Gastrocnemius medialis (tissue), 4 donors: ENCODE measurements at regions not wholly inside any gene's neighbourhood (a gene's known extent, or its start where the extent isn't known, plus 50 kb on each side); places are given as distances from the start of the nearest gene placed in this dataset.

Source experiments
- ATAC-seq, 2 donors: fragments of 150-250 bp; one replicate each; pipeline ENCODE4 v1.9.1; 2016
- DNase-seq, 2 donors: peaks; one replicate each; pipeline ENCODE4 v3.0.0-alpha.2; 2019
- H3K27ac ChIP-seq, 4 donors: fragments of 200-600 bp; sonication (generic); 1 replicate in 1 of 4; 2 replicates in 3 of 4; pipeline ENCODE4 v1.5.1; 2016 to 2018; ENCODE audit warnings: mild to moderate bottlenecking in 2 of 4, moderate library complexity in 1 of 4
- H3K27me3 ChIP-seq, 3 donors: fragments of 200-600 bp; sonication (generic) in 2 of 3; 1 replicate in 1 of 3; 2 replicates in 2 of 3; pipeline versions ENCODE4 v1.5.1 to v1.6.0; 2016 to 2019; ENCODE audit warnings: mild to moderate bottlenecking in 1 of 3, moderate library complexity in 1 of 3
- H3K36me3 ChIP-seq, 2 donors: fragments of 200-600 bp; sonication (generic) in 1 of 2; one replicate each; pipeline ENCODE4 v1.5.1; 2017 to 2018
- H3K4me1 ChIP-seq, 2 donors: fragments of 200-600 bp; sonication (generic) in 1 of 2; one replicate each; pipeline ENCODE4 v1.5.1; 2016 to 2017; ENCODE audit warnings: mild to moderate bottlenecking in 2 of 2
- H3K4me3 ChIP-seq, 4 donors: fragments of 200-600 bp; sonication (generic) in 3 of 4; 1 replicate in 1 of 4; 2 replicates in 3 of 4; pipeline ENCODE4 v1.5.1; 2016 to 2019; ENCODE audit warnings: mild to moderate bottlenecking in 2 of 4
- H3K9me3 ChIP-seq, 3 donors: fragments of 200-600 bp; sonication (generic) in 2 of 3; 1 replicate in 1 of 3; 2 replicates in 2 of 3; pipeline ENCODE4 v1.5.1; 2016 to 2019
- POLR2A ChIP-seq, 2 donors: fragments of 450-650 bp; IDR thresholded peaks; one replicate each; pipeline ENCODE4 v1.6.1; 2017; ENCODE audit warnings: antibody characterized with exemption in 2 of 2, mild to moderate bottlenecking in 2 of 2, moderate library complexity in 2 of 2
- in situ Hi-C, 4 donors: fragments of 200-750 bp; cut with MboI; loops; one replicate each; pipeline versions ENCODE4 v1.15.0 to v1.8.0; 2017; ENCODE audit warnings: low sequenced_read_pairs in 4 of 4
- intact Hi-C: fragments of 100-400 bp; cut with DNase I; formaldehyde crosslinking; loops from one replicate; pipeline ENCODE4 v1.15.1; 2023; ENCODE audit warnings: low total_unique reads
- TF ChIP-seq, protein P1 (sequence below), 5 experiments: fragments of 450-650 bp in 3 of 5; fragments of 200-600 bp in 2 of 5; sonication (generic) in 2 of 5; IDR thresholded peaks in 4 of 5; conservative IDR thresholded peaks in 1 of 5; 1 replicate in 4 of 5; 2 replicates in 1 of 5; pipeline ENCODE4 v1.5.1; 2016 to 2019; ENCODE audit warnings: antibody characterized with exemption in 5 of 5, mild to moderate bottlenecking in 3 of 5, moderate library complexity in 3 of 5

- no peak overlapping the region for H3K4me3 ChIP-seq
- no peaks in the 10 kb centered on the region for H3K4me1 ChIP-seq
- no peak for DNase-seq
- H3K27ac ChIP-seq: no peak overlapping the region
- intact Hi-C loops (no loop called here), in situ Hi-C loops (no loop called here)
- H3K36me3 ChIP-seq: no peaks in the 10 kb centered on the region
- TF ChIP-seq POLR2A (IDR thresholded peaks at IDR 0.05): no peak
- TF ChIP-seq, protein P1, sequence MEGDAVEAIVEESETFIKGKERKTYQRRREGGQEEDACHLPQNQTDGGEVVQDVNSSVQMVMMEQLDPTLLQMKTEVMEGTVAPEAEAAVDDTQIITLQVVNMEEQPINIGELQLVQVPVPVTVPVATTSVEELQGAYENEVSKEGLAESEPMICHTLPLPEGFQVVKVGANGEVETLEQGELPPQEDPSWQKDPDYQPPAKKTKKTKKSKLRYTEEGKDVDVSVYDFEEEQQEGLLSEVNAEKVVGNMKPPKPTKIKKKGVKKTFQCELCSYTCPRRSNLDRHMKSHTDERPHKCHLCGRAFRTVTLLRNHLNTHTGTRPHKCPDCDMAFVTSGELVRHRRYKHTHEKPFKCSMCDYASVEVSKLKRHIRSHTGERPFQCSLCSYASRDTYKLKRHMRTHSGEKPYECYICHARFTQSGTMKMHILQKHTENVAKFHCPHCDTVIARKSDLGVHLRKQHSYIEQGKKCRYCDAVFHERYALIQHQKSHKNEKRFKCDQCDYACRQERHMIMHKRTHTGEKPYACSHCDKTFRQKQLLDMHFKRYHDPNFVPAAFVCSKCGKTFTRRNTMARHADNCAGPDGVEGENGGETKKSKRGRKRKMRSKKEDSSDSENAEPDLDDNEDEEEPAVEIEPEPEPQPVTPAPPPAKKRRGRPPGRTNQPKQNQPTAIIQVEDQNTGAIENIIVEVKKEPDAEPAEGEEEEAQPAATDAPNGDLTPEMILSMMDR (IDR thresholded peaks at IDR 0.05 in 4 of 5, conservative IDR thresholded peaks at IDR 0.05 in 1 of 5): no peak
- no peaks in the 10 kb centered on the region for H3K27me3 ChIP-seq
- ATAC-seq: no peak
- no peaks in the 10 kb centered on the region for H3K9me3 ChIP-seq
Measured at GRCh38 chr10:109743574-109743973, 179.7 kb downstream of the XPNPEP1 start.

- ATAC-seq (no peak), DNase-seq (no peak)
- H3K9me3 ChIP-seq: no peaks in the 10 kb centered on the region
Measured at GRCh38 chr10:109743146-109743545, 180.2 kb downstream of the XPNPEP1 start.

GRCh38 chr10:109741712-109742111, 181.6 kb downstream of the XPNPEP1 start:
- no peak for ATAC-seq
- intact Hi-C loops: no loop called here
- no peaks in the 10 kb centered on the region for H3K9me3 ChIP-seq

More at GRCh38 chr10:109743146-109743545, 180.2 kb downstream of the XPNPEP1 start:
- H3K27me3 ChIP-seq: no peaks in the 10 kb centered on the region
- H3K4me1 ChIP-seq: no peaks in the 10 kb centered on the region
- no peak overlapping the region for H3K4me3 ChIP-seq
- intact Hi-C loops (no loop called here), in situ Hi-C loops (no loop called here)
- H3K36me3 ChIP-seq: no peaks in the 10 kb centered on the region
- no peak overlapping the region for H3K27ac ChIP-seq
- TF ChIP-seq, protein P1 (IDR thresholded peaks at IDR 0.05 in 4 of 5, conservative IDR thresholded peaks at IDR 0.05 in 1 of 5): no peak
- TF ChIP-seq POLR2A (IDR thresholded peaks at IDR 0.05): no peak

DNA sequence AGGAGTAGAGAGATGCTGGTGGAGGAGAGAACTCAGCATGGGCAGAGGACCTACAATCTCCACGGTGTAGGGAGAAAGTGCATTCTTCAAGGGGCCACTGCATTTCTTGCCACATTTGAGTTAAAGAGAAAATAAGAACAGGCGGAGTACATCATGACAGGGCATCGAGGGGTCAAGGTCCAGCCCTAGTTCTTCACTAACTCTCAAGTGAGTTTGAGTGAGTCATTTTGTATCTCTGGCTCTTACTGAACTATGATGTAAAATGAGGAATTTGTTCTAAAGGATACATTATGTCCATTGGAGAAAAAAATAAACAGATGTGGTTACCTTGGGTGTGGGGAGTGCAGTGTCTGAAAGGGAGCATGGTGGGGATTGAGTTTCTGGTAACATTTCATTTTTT, 182.9 kb downstream of the XPNPEP1 start:
- Histone ChIP-seq H3K4me3 (no peak overlapping the region), H3K27ac (no peak overlapping the region), H3K36me3 (no peaks in the 10 kb centered on the region), H3K9me3 (no peaks in the 10 kb centered on the region), H3K4me1 (no peaks in the 10 kb centered on the region), H3K27me3 (no peaks in the 10 kb centered on the region)
- DNase-seq: peak; percentile 7 to 26
- peak; percentile 68 to 71 for ATAC-seq
- TF ChIP-seq, protein P1 (IDR thresholded peaks at IDR 0.05 in 4 of 5, conservative IDR thresholded peaks at IDR 0.05 in 1 of 5): no peak
- no peak for TF ChIP-seq POLR2A (IDR thresholded peaks at IDR 0.05)
- intact Hi-C loops (no loop called here), in situ Hi-C loops (no loop called here)

More at GRCh38 chr10:109741712-109742111, 181.6 kb downstream of the XPNPEP1 start:
- H3K27me3 ChIP-seq: no peaks in the 10 kb centered on the region
- no peak for TF ChIP-seq POLR2A (IDR thresholded peaks at IDR 0.05)
- no peaks in the 10 kb centered on the region for H3K4me1 ChIP-seq
- in situ Hi-C loops: no loop called here
- DNase-seq: no peak
- H3K4me3 ChIP-seq: no peak overlapping the region
- H3K36me3 ChIP-seq: no peaks in the 10 kb centered on the region
- no peak overlapping the region for H3K27ac ChIP-seq

GRCh38 chr10:109737626-109738025, 185.7 kb downstream of the XPNPEP1 start:
- Histone ChIP-seq H3K36me3 (no peaks in the 10 kb centered on the region), H3K4me3 (no peak overlapping the region), H3K9me3 (no peaks in the 10 kb centered on the region), H3K4me1 (no peaks in the 10 kb centered on the region), H3K27ac (no peak overlapping the region), H3K27me3 (no peaks in the 10 kb centered on the region)
- no peak for TF ChIP-seq POLR2A (IDR thresholded peaks at IDR 0.05)
- TF ChIP-seq, protein P1 (IDR thresholded peaks at IDR 0.05 in 4 of 5, conservative IDR thresholded peaks at IDR 0.05 in 1 of 5): no peak
- in situ Hi-C loops: no loop called here
- no peak for ATAC-seq
- no peak for DNase-seq
- intact Hi-C loops: no loop called here
